ENCODE measurements at regions not wholly inside any gene's neighbourhood (a gene's known extent, or its start where the extent isn't known, plus 50 kb on each side); places are given as distances from the start of the nearest gene placed in this dataset.

DNA sequence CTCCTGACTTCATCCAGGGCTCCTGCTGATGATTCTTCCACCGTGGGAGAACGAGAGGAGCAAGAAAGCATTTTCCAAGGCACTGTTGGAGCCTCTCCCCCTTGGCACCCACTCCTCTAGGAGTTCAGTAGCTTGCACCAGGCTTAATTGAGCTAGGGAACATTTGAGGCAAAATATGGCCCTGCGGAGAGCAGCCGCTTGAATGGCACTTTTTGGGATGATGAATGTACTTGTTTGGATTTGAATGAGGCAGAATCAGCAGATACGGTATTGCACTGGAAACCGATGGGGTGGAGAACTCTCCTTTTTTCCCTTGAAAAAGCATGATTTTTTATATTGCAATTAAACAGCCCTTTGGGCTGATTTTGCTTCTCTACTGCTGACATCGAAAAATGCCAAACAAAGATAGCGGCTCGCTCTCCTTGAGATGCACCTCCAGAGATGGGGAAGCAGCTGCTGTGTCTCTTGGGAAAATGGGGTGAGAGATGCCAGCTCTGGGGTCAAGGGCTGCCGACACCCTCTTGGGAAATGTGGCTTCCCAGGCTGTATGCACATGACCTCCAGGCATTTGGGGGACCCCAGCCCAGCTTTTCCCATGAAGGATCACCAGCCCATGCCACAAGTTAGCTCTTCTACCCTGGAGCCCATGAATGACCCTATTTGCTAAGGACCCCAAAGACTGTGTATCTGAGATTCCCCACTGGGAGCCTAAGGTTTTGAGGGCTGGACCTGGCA, 55.4 kb upstream of the LRP8 start (continued):
- TF ChIP-seq, protein P1, sequence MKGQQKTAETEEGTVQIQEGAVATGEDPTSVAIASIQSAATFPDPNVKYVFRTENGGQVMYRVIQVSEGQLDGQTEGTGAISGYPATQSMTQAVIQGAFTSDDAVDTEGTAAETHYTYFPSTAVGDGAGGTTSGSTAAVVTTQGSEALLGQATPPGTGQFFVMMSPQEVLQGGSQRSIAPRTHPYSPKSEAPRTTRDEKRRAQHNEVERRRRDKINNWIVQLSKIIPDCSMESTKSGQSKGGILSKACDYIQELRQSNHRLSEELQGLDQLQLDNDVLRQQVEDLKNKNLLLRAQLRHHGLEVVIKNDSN (IDR thresholded peaks at IDR 0.05; ENCODE audit: borderline replicate concordance, low read depth), result no peak

GRCh38 chr1:53384796-53385195, 56.9 kb upstream of the LRP8 start:
- Histone ChIP-seq H3K9ac (no peak overlapping the region), H4K20me1 (ENCODE audit: insufficient read depth) (no peaks in the 10 kb centered on the region), H3K4me2 (no peak overlapping the region), H3K36me3 (replicated peaks in 1 of 2; ENCODE audit: control insufficient read depth in 1 of 2, insufficient read depth in 2 of 2, low read length in 1 of 2) (no peaks in the 10 kb centered on the region), H3K4me3 (ENCODE audit: low read depth in 2 of 2, low read length in 1 of 2) (no peak overlapping the region), H3F3A (replicated peaks; ENCODE audit: insufficient read depth) (no peaks in the 10 kb centered on the region), H3K27me3 (ENCODE audit: insufficient read depth) (peaks cover 6% of the 10 kb centered on the region; the same call in 1 of the 2 replicates), H2AFZ (ENCODE audit: low read depth) (no peak overlapping the region), H3K79me2 (ENCODE audit: insufficient read depth) (no peaks in the 10 kb centered on the region), H3K9me2 (no peaks in the 10 kb centered on the region), H3K27ac (ENCODE audit: low read depth in 2 of 2, low read length in 1 of 2) (no peak overlapping the region), H3K9me3 (peaks cover 3% of the 10 kb centered on the region; the same call in 1 of the 2 replicates), H3K4me1 (ENCODE audit: control insufficient read depth in 1 of 2, insufficient read depth in 2 of 2, low read depth in 1 of 2, low read length in 1 of 2) (peaks cover 5% of the 10 kb centered on the region in 2 experiments; a peak in 2 of 4 replicates)
- ChIA-PET POLR2A (no interaction called here), CTCF (interaction anchor here (1.0 to 2.0 kb wide), 2 partner anchors 8 to 106 kb away, joined by 4 to 5 read pairs; no protein-coding TSS in a partner anchor)
- TF ChIP-seq, protein P2, sequence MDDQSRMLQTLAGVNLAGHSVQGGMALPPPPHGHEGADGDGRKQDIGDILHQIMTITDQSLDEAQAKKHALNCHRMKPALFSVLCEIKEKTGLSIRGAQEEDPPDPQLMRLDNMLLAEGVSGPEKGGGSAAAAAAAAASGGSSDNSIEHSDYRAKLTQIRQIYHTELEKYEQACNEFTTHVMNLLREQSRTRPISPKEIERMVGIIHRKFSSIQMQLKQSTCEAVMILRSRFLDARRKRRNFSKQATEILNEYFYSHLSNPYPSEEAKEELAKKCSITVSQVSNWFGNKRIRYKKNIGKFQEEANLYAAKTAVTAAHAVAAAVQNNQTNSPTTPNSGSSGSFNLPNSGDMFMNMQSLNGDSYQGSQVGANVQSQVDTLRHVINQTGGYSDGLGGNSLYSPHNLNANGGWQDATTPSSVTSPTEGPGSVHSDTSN (IDR thresholded peaks at IDR 0.05), result no peak
- TF ChIP-seq RAD21 (IDR thresholded peaks at IDR 0.05; ENCODE audit: low read length), result no peak
- no peak for TF ChIP-seq CTCF (IDR thresholded peaks at IDR 0.05)
- TF ChIP-seq SMC3 (IDR thresholded peaks at IDR 0.05; ENCODE audit: low read depth, low read length), result no peak
- TF ChIP-seq POLR2AphosphoS5 (IDR thresholded peaks at IDR 0.05; ENCODE audit: low read depth, low read length), result no peak
- no peak for TF ChIP-seq FOSL2 (IDR thresholded peaks at IDR 0.05; ENCODE audit: borderline replicate concordance, low read depth)
- no peak for TF ChIP-seq ELF1 (IDR thresholded peaks at IDR 0.05)
- no peak for TF ChIP-seq TAF1 (IDR thresholded peaks at IDR 0.05; ENCODE audit: borderline replicate concordance, low read depth, low read length)
- no peak for TF ChIP-seq RXRA (IDR thresholded peaks at IDR 0.05; ENCODE audit: borderline replicate concordance, low read depth)
- no peak for DNase-seq
- WGBS (ENCODE audit: low lambda C conversion rate), result 74% methylated on average over 3 of the region's 3 CpGs

Measured in SK-N-SH (cell line).